LNCaP clone FGC (cell line): ENCODE measurements at regions not wholly inside any gene's neighbourhood (a gene's known extent, or its start where the extent isn't known, plus 50 kb on each side); places are given as distances from the start of the nearest gene placed in this dataset.

Experiments
- DNase-seq: peaks from one replicate; pipeline ENCODE4 v3.0.0-alpha.2; 2011; ENCODE audit warnings: low read depth
- H3K4me3 ChIP-seq: 2 replicates; pipeline ENCODE4 v1.5.1; 2011; ENCODE audit warnings: mild to moderate bottlenecking, low read depth, low read length, control low read depth
- TF ChIP-seq, protein P1 (sequence below): IDR thresholded peaks from 2 replicates; pipeline ENCODE4 v1.5.1; 2012; ENCODE audit warnings: mild to moderate bottlenecking; ENCODE audit not compliant: control insufficient read depth, insufficient read depth; ENCODE audit errors: extremely low read depth

DNA sequence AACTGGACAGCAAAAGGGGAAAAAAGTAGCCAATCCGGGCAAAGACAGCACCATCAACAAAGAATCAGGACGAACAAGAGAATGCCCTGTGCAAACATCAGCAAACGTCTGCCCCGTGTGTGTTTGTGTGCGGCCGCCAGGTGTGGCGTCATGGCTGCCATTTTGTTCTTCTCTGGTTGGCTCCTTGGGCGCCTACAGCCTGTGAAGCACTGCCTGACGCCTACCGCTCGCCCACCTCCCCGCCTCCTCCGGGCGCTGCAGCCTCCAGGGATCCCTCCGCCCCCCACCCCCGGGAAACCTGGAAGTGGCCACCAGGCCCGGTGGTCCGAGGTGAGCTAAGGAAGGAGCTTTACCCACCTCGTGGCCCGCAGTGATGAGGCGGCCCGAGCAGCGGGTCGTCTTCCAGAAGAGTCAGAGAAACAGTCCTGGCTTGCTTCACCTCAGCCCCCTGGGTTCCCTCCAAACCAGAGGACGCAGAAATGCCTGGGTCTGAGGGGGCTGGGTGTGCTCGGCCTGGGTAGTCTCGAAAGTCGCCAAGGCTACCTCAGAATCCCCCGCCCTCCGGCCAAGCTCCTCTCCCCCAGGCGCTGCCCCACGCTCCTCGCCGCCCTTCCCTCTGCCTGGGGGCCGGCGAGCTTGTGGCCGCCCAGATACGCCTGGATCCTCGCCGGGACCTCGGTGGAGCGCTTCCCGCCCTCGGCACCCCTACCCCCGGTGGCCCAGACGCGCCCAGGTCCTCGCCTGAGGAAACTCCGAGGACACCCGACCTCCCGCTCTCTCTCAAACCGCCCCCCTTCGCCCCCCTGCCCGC lies 61.8 kb upstream of the IL6 start:
- H3K4me3 ChIP-seq: no peak overlapping the region
- TF ChIP-seq, protein P1, sequence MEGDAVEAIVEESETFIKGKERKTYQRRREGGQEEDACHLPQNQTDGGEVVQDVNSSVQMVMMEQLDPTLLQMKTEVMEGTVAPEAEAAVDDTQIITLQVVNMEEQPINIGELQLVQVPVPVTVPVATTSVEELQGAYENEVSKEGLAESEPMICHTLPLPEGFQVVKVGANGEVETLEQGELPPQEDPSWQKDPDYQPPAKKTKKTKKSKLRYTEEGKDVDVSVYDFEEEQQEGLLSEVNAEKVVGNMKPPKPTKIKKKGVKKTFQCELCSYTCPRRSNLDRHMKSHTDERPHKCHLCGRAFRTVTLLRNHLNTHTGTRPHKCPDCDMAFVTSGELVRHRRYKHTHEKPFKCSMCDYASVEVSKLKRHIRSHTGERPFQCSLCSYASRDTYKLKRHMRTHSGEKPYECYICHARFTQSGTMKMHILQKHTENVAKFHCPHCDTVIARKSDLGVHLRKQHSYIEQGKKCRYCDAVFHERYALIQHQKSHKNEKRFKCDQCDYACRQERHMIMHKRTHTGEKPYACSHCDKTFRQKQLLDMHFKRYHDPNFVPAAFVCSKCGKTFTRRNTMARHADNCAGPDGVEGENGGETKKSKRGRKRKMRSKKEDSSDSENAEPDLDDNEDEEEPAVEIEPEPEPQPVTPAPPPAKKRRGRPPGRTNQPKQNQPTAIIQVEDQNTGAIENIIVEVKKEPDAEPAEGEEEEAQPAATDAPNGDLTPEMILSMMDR: no peak

DNA sequence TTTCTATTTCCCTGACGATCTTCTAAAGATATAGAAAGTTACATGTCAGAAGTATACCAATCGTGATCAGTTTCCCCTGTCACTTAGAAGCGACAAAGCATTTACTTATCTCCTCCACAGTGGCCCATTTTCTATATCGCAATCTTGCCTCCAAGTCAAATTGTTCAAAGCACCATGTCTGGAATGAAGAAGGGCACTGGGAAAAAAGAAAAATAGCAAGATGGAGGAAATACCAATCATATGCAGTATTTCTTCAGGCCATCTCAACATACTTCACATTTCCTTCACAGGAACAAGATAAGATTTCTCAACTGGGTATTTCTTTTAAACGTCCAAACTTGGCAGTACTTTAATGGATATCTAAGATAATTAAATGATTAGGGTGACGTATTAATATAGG lies 63.3 kb upstream of the IL6 start:
- DNase-seq: no peak
- H3K4me3 ChIP-seq: no peak overlapping the region
- TF ChIP-seq, protein P1: no peak

More for the DNA sequence above, 61.8 kb upstream of the IL6 start:
- no peak for DNase-seq

DNA sequence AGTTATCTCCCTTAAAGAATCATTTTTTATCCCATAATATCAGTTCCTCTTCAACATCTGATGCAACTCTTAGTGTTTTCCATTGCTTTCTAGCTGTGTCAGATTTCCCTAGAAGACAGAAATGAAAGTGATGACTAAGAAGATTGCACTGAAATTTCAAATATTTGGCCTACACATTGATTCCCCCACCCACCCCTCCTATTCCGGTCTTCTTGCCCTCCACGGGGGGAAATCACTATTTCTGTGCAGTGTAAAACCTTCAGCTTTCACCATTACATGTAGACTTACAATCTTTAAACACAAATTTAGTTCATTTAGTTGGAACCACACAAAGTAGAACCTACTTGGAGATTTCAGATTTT lies 63.7 kb upstream of the IL6 start:
- TF ChIP-seq, protein P1: no peak
- no peak for DNase-seq
- no peak overlapping the region for H3K4me3 ChIP-seq

DNA sequence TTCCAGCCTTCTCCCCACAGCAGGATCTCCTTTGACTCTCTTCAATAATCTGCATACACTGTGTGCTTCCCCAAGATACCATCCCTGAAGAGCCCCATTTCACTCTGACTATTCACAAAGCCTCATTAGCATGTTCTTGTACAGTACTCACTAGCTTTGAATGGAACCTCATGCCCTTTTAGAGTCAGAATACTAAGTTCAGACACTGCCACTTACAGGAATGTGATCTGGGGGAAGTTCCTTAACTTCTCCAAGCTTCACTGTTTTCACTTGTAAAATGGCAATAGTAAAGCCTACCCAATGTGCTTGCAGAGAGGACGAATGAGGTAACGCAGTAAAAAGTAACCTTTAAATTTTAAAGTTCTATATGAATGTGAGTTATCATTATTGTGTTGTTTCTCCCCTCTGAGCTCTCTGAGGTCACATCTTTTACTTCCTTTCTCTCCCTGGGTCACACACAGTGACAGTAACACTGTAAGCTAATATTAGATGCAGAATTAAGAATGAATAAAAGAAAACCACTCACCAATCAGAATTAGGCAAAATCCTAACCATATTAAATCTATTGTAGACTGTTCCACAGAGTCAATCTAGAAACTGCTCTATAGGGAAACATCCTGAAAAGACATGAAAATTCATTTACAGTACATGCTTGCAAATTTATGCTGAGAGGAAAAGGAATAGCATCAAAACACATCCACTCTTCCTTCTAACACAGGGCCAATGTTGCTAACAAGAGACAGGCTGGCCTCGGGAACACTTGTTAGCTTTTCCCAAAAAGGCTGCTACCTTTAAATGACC lies 64.2 kb upstream of the IL6 start:
- TF ChIP-seq, protein P1: no peak
- H3K4me3 ChIP-seq: no peak overlapping the region
- DNase-seq: no peak

DNA sequence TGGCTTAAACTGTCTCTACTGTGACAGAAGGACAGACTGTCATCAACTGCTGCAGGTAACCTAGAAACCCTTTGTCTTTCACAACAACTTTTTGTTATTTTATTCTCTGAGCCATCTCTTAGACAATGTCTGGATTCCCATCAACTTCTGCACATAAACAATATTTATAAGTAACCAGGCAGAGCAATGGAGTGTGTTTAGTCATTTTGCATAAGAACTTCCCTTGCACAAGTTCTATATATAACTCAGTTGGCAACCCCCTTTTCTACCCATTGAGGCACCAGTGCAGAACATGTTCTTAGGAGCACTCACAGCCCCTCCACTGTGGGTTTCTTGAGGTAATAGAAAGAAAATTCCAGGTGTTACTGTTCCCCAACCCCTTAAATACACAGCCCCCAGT lies 65.0 kb upstream of the IL6 start:
- H3K4me3 ChIP-seq: no peak overlapping the region
- TF ChIP-seq, protein P1: no peak
- no peak for DNase-seq

DNA sequence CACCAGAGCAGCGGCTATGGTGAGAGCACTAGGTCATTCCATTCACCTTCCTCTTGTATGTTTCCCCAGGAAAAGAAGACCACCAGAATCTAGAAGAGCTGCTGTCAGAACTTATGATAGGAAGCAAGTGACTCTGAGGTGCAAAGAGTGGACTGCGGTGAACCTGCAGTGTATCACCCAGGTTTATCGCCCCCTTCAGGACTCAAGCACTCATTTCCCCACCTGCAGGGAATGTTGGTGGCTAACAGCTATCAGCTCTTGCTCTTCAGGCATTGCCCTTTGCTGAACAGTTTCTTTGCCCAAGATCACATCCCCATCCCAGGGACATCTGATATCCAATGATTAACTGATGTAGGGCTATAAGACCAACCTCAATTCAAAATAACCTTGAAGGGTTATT lies 66.3 kb upstream of the IL6 start:
- TF ChIP-seq, protein P1: peak; percentile 42; the same call in 1 of the 2 replicates
- H3K4me3 ChIP-seq: no peak overlapping the region
- DNase-seq: no peak

DNA sequence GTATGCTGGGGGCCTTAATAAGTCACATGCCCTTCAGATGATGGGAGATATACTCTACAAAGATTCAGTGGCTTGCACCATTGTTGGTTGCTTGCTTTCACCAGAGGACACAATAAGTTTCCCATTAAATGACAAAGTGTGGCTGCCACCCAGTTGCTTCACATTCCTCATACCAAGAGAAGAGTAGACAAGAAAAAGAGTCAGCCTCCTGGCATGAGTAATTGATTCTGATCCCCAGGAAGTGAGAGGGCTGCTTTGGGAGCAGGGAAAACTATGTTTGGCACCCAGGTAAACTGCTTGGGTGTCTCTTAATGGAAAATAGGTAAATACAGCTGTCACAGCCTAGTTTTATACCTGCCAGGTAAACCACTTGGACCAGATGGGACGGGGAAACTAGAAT lies 66.7 kb upstream of the IL6 start:
- H3K4me3 ChIP-seq: no peak overlapping the region
- no peak for DNase-seq

More for the DNA sequence above, 66.7 kb upstream of the IL6 start:
- TF ChIP-seq, protein P1: no peak
